RPMI8226 (cell line): ENCODE measurements at regions not wholly inside any gene's neighbourhood (a gene's known extent, or its start where the extent isn't known, plus 50 kb on each side); places are given as distances from the start of the nearest gene placed in this dataset.
"Not testable (repeated sequence)": the region's sequence is repeated elsewhere in the genome, so short reads cannot be mapped to it uniquely, and the experiment has no call there.

Source experiments
- DNase-seq: peaks from one replicate; pipeline ENCODE4 v3.0.0-alpha.2; 2015

DNA sequence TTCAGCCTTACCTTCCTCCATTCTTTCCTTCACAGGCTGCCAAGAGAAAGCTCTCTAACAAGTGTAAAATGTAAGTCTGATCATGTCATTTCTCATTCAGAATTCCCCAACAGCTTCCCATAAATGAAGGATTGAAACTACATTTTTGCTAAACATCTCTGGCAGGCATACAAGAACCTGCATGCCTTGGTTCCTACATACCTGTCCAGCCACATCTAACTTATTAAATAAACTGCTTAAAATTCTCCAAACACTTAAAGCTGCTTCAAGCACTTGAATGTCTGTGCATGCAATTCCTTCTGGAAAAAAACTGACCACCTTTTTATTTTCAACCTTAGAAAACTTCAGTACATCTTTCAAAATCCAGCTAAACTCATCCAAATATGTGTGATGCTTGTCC is 84.4 kb upstream of the DCN start:
- DNase-seq, result no peak

DNA sequence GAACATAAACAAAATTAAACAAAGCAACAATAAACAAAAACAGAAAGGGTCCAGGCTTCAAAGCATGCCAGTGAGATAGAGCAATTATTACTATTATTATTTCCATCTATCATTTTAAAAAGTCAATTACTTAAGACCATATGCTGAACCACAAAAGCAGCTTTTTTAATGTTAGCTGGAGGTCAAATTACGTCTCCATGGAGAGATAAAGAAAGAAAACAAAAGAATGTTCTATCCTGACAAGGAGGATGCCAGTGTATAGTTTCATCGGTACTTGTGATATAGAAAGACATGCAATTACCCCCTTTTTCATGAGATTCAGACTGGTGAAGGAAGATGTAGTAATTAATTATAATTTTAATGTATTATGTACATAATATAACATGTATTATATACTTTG is 81.6 kb upstream of the DCN start:
- DNase-seq, result no peak

GRCh38 chr12:91261820-91262676 is 79.4 kb upstream of the DCN start:
- no peak for DNase-seq

DNA sequence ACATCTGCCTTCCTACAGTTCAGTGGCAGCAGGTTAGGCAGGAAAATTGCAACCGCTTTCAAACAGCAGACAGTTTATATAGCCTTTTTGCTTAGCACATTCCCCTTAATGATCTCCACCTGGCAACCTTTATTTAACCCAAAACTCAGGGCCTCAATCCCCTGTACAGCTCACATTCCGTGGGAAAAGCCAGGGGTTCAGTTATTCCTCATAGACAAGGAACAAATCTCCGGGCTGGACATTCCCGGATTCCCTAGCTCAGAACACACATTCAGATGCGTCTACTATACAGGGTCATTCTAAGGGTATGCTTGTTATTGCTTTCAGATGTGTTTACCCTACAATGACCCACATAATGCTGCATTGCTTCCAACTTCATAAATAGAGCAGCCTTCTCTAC is 73.8 kb upstream of the DCN start:
- no peak for DNase-seq

GRCh38 chr12:91252341-91252740 is 69.7 kb upstream of the DCN start:
- DNase-seq, result no peak

DNA sequence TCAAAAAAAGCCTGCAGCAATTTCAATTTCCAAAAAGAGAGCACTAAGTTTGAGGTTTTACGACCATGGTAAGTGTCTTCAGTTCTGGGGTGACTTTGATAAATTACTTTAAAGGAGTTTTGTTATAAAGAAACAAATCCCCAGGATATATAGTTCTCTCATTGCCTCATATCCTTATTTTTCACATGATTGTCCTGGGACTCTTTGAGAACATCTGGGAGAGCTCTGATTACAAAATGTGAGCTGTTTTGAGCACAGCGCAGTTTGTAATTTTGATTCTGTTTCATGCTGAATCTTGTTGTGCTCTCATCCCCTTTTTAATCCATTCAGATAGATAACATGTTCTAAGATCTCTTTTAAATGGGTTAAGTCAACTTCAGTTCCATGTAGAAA is 67.7 kb upstream of the DCN start:
- DNase-seq, result no peak

- no peak for DNase-seq
Observed at GRCh38 chr12:91249518-91250272, 67.1 kb upstream of the DCN start.

GRCh38 chr12:91249054-91249453 is 66.4 kb upstream of the DCN start:
- DNase-seq, result no peak

DNA sequence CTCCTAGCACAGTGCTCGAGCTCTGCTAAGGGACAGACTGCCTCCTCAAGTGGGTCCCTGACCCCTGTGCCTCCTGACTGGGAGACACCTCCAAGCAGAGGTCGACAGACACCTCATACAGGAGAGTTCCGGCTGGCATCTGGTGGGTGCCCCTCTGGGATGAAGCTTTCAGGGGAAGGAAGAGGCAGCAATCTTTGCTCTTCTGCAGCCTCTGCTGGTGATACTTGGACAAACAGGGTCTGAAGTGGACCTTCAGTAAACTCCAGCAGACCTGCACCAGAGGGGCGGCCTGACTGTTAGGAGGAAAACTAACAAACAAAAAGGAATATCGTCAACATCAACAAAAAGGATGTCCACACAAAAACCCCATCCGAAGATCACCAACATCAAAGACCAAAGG is 60.6 kb upstream of the DCN start:
- not testable (repeated sequence) for DNase-seq

GRCh38 chr12:91241756-91242155 is 59.1 kb upstream of the DCN start:
- DNase-seq, result no peak

GRCh38 chr12:91240386-91241095 is 57.9 kb upstream of the DCN start:
- no peak for DNase-seq

DNA sequence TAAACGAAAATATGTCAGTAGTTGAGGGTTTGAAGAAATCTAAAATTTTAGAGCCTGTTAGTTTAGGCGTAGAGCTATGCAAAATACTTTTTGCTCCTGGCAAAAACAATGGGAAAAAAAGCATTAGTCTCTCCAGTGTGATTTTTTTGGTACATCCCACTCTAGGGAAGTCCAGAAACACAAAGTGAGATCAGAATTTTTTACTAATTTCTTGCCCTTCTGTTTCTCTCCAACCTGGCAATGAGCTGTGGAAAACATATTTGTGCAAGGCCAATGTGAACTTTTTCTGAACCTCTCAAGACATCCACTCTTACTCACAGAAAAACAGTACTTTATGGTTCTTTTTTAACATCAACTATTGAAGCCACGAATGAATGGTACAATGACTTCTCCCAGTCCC is 56.9 kb upstream of the DCN start:
- DNase-seq, result no peak
